ENCODE measurements at regions not wholly inside any gene's neighbourhood (a gene's known extent, or its start where the extent isn't known, plus 50 kb on each side); places are given as distances from the start of the nearest gene placed in this dataset.
"Not testable (repeated sequence)": the region's sequence is repeated elsewhere in the genome, so short reads cannot be mapped to it uniquely, and the experiment has no call there.

DNA sequence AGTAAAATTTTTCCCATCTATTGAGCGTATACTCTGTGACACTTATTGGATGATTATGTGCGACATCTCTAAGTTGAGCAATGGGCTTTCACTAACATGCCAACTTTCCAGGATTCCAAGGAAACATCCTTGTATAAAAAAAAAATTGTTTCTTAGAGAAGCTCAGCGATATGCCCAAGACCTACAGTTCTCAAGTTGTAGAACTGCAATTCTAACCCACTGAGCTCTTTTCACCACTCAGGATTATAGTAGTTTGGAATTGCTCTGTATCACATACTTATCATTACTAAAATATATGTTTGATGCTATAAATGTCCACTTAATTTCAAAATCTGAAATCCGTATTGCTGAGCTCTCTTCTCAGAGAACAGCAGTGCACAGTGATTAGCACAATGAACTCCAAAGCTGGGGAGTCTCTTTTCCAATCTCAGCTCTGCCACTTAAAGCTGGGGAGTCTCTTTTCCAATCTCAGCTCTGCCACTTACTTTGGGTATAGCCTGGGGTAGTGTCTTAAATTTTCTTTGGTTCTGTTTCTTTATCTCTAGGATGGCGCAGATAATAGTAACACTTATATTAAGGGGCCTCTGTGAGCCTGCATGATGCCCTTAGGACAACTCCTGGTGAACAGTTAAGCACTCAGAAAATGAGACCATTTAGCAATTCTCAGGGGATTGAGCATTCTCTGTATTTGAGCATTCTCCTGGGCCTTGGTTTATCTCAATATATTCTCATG is 1722.2 kb upstream of the AGA start:
- DNase-seq: no peak

DNA sequence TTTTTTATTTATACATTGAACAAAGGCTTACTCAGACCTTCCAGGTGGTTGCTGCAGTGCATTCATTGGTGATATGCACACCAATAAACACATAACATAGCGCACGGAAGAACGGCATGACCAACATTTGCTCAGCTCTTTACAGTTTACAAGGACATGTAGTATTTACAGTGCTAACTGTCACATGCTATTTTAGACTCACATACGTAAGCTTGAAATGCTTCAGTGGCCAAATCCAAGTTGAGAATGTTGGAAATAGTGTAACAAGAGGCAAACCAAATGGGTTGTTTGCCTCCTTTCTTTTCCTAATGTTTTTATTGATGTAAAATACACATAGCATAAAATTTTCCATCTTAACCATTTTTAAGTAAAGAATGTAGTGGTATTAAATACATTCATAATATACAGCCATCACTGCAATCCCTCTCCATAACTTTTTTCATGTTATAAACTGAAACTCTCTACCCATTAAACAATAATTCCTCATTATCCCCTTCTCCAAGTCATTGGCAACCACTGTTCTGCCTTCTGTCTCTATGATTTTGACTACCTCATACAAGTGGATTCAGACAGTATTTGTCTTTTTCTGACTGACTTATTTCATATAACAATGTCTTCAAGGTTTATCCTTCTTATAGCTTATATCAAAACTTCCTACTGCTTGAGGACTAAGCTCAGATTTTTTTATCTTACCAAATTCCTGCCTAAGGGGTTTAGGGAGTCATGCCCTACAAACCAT is 1722.9 kb upstream of the AGA start:
- no peak for DNase-seq

DNA sequence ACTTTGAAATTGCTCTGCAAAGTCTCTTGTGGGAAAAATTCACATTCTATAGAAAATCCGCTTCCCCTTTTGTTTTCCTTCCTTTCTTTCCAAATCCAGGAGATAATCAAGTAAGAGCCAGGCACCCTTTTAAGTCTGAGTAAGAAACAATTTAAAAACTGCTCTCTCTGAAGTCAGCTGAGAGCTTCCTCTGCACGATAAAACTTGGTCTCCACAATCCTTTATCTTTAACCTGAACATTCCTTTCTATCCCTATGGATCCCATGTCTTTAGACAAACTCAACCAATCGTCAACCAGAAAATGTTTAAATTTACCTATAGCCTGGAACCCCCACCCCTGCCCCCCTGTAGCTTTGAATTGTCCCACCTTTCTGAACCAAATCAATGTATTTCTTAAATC is 1723.6 kb upstream of the AGA start:
- no peak for DNase-seq

DNA sequence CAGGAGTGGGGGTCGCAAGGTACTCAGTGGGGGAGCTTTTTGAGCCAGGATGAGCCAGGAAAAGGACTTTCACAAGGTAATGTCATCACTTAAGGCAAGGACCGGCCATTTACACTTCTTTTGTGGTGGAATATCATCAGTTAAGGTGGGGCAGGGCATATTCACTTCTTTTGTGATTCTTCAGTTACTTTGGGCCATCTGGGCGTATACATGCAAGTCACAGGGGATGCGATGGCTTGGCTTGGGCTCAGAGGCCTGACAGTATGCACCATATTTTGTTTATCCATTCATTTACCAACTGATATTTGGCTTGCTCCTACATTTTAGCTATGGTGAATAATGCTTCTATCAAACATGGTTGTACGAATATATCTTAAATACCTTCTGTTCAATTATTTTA is 1728.1 kb upstream of the AGA start:
- not testable (repeated sequence) for DNase-seq

DNA sequence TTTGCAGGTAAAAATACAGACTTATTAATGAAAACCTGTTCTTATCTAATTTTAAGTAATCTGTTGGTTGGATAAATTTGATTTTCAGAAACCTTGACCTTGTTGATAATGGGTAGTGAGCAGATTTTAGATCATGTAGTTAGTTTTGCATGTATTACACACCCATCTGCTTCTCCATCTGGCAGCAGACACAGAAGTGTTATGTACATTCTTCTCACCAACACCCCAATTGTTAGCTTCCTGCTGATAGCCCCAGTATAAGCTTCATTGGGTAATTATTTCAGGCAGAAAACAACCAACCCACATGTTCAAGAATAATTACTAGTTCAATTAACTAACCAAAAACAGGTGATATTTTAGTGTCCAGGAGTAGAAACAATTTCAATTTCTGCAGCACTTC is 1740.5 kb upstream of the AGA start:
- DNase-seq: no peak

DNA sequence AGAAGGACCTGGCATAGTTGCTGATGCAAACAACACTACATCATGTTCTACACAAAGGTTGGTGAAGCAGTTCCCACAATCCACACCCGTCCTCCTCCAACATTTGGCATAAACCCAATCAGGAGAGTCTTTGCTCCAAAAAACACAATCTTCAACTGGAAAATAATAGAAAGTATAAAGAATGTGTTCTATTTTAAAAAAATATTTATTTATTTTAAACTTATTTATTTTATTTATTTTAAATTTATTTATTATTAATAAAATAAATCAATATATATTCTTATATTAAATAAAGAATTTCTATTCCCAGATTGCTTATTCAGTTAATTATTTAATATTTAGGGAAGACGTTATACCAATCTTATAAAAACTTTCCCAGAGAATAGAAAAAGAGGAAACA is 1753.7 kb upstream of the AGA start:
- DNase-seq: no peak

DNA sequence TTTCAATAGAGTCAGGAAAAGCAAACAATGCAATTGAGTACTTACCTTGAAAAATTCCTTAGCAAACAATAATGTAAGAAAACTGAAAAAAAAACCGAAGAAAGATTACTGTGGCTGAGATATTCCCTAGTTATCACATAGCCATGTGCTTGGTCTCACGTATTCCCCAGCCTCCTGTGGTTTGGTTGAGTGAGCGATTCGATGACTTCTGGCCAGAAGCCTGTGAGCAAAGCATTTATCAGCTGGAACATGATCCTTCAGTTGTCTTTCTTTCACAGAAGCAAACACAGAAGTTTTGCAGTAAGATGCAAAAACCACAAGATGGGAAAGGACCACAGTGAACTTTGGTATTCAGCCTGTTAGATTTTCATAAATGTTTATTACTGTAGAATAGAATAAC is 1754.3 kb upstream of the AGA start:
- no peak for DNase-seq

DNA sequence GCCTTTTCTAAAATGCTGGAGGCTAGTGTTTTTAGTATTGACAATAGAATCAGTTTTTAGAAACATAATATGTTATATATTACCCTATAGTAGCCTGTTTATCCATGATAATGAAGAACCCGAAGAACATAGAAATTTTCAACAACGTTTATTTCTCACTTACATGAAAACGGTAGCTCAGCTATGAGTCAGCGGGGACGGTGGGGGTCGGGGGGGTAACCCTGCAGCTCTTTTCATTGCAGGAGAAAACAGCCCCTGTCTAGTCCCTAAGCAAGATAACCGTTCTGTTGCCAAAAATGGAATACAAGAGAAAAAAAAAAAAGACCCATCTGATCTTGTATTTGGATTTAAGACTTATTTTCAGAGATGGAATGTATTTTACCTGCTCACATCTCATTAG is 1758.4 kb upstream of the AGA start:
- no peak for DNase-seq

DNA sequence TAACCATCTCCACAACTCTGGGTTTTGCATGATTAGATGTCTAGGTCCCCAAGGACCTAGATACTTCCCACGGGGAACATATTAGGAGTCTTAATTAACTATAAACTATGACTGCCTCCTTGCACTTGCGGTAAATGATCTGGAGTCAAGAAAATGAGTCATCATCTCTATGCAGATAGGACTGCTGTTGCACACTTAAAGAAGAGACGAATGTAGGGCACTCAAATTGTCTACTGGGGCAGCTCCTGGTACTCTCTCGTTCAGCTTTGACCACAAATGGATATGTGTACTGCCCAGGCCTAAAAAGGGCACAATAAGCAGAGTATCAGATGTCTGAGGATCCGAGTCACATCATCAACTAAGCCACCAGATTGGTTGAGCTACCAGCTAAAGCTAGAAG is 1783.4 kb upstream of the AGA start:
- no peak for DNase-seq

DNA sequence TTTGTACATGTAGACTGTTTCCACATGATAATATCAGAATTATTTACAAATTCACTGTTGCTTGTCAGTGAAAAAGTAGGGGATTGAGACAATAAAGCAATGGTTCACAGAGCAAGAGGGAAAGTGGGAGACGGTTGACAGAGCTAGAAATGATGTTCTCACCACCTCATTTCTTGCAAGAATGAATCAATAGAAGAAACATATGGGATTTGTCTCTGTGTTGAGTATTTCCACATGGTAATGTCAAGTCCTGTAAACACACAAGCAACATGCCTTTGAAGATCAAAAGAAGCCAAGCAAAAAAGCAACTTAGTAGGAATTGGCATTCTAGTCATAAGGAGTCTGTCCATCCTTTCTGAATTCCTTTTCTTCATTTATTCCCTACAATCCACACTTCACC is 1806.6 kb upstream of the AGA start:
- DNase-seq: no peak

DNA sequence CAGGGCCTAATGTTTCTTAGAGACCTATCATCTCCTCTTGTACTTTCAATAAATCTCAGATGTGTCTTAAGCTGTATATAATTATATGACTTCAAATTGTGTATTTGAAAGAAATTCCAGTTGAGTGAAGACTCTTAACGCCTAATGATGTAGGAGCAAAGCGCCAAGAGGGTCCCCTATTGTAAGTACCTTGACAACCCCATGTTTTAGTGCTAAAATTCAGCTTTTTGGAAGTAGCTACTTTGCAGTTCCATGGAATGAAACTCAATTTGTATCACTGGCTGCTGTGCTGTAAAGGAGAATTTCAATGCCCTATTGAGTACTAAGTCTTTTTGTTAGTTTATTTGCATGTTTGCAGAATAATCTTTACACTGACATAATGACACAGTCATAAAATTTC is 1826.6 kb upstream of the AGA start:
- no peak for DNase-seq

DNA sequence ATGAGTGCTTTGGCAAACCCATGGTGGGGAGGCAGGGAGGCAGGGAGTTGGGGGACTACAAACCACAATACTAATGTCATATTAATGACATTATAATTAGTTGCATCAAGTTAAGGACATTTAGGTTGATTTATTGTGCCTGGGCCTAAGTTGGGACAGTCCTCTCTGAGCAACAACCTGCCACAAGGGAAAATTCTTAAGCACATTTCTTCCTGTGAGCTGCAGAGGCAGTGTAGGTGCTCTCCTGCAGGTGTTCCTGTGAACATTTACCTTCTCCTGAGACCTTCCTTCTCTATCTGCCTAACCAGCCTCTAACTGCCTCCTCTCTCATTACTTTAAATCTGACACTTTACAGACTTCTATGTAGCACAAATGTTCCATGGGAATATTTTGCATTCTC is 1830.0 kb upstream of the AGA start:
- no peak for DNase-seq

DNA sequence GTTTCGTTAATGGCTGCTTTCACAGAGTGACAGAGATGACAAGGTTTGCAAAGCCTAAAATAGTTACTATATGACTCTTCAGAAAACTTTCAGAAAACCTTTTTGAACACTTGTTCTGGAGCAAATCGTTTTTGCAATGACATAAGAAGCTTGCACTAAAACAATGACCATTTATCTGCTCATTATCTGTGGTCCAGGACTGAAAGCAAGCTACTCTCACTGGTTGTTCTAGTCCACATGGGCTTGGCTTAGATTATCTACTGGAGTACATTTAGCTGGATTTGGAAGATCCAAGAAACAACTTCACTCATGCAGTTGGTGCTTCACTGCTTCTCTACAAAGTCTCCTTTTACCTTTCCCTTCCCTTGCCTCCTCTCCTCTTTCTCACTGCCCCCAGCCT is 1836.4 kb upstream of the AGA start:
- DNase-seq: no peak

DNA sequence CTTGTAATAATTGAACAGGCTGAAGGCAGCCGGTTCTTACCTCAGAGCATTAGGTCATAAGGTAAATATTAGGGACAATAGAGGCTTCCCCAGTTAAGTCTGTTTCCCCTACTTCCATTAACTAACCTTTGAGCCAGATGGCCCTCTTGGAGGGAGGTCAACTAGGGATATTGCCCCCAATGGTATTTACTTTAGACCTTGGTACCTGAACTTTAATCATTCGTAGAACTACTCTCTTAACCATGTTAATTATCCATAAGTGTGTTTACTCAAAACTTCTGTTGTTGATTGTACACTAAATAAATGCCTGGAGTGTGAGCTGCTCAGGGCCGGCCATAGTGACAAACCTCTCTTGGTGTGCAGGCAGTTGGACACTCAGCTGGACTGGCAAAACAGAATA is 1843.5 kb upstream of the AGA start:
- DNase-seq: peak; percentile 18

DNA sequence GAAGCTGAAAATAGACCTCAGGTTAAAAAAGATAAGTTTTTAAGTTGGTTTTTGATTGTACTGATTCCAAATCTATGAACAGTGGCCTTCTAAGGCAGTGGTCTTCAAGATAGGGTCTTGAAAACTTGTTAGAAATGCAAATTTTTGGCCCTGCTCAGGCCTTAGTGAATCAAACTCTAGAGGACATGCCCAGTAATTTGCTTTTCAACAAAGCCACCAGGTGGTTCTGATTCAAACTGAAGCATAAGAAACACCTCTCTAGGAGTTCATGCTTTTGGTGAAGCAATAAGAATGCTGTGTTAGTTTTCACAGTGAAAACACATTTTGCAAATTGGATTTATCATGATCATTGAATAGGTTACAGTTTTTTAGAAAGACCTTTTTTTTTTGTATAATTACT is 1849.4 kb upstream of the AGA start:
- DNase-seq: no peak

DNA sequence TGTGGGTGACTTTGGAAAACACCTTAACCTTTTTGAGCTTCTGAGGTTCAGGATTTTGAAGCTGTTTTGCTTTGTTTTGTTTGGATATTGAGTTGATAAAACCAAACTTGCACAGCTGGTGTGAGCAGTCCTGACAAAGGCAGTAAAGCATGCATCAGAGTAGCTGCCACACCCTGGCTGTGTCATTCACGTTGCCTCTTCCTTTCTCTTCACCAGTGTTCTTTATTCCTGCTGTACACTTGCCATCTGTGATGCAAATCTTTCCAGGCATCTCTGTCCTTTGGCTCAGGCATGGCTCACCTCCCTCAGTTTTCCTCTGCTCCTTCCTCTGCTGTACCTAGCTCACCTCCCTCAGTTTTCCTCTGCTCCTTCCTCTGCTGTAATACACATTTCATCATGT is 1850.2 kb upstream of the AGA start:
- no peak for DNase-seq

DNA sequence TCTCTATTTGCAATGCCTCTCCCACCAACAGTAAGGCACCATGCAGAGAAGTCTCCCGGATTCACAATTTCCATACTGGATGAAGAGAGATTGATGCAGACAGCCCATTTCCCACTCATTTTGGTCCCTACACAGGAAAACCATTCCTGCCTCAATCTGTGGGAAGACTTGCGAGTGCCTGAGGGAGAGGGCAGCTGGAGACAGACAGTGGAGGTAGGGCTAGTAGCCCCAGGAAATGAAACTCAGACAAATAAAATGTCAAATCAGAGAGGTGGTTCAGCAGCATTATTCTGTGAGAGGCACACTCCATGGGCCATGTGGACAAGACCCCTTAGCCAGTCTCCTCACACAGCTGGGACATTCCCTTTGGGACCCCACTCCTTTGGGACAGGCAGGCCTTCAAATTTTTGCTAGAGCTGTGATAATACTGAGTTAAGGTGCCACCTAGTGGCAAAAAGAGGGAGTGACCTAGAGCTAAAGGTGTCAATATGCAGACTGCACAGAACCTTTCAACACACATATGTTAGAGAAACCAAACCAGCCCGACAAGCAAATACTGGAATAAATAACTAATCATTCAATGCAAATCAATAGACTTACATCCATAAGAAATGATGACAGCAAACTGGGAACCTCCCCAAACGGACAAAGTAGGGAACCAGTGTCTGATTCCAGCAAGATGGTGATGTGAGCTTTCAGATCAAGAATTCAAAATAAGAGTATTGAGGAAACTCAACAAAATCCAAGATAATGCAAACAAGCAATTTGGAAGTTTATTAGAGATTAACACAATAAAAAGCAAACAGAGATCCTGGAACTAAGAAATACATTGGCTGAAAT is 1865.3 kb upstream of the AGA start:
- no peak for DNase-seq

DNA sequence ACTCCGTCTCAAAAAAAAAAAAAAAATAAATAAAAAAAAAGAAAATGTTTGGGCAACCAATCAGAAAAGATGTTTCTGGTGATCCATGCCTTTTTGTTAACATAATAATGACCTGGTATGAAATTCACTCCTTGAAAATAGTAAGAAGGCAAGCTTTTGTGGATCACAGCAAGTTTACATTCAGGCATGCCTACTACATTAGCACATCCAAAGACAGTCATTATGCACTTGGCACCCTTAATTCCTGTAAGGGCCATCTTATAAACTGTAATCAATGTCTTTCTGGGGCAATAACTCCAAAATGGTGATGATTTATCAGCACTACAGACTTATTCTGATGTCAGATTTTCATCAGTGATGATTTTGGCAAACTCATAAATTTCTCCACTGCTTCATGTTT is 1871.6 kb upstream of the AGA start:
- DNase-seq: no peak

DNA sequence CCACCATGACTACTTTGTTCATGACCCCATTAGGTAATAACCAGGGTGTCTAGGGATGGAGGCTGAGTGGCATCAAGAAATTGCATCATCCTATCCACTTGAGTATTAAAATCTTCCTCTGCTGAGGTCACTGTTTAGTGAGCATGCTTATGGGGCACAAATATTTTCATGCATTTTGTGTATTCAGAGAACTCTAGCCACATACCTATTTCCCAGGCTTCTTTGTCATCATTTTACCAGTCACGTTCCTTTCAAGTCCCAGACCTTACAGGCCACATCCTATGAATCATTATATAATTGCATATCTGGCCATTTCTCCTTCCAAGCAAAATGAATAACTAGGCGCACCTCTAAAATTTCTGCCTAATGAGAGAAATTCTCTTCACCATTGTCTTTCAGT is 1882.9 kb upstream of the AGA start:
- DNase-seq: no peak

DNA sequence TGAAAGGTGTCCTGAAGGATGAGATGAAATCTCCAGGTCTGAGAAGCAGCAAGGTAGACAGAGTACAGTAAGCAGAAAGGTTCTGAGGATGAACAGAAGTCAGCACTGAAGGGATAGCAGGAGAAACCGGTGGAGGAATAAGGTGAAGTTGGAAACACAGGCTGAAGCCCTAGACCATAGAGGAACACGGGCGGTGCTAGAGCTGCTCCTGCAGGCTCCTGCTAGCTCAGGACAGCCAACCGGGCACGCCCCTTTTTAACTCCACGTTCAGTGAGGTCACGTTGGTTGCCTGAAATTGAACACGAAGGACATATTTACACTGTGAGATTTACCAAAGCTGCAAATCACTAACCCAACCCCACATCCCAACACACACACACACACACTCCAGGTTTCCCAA is 1886.4 kb upstream of the AGA start:
- DNase-seq: no peak

DNA sequence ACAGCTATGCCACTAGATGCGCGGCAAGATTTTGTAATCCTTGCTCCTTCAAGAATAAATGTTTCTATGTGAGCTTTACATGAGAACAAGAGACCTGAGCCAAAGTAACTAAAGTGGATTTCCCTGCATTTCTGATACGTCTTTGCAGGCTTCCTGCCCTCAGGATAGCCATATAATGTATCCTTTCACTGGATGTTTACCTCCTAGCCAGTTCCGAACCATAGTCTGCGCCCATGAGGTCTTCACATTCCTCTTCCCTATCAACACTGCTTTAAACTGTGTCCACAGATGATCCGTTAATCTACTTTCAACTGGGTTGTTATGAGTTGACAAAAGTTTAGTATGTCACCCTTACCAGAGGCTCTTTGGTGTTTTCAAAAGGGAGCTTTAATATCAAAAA is 1889.1 kb upstream of the AGA start:
- DNase-seq: no peak

DNA sequence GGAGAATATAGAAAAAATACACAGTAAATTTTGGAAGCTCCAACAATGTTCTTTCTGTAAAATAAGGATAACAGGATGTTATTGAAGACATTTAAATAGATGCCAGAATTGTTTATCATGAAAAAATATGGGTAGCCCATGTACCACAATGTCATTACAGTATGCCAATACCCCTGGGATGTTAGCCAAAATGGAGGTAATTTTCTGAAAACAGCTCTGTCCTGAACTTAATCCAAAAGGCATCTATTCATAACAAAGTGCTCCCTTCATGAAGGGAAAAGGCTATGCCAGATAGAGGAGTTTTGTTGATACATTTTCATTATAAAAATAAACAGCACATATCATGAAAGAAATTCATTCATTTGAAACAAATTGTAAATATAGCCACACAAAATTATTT is 1902.6 kb upstream of the AGA start:
- no peak for DNase-seq

DNA sequence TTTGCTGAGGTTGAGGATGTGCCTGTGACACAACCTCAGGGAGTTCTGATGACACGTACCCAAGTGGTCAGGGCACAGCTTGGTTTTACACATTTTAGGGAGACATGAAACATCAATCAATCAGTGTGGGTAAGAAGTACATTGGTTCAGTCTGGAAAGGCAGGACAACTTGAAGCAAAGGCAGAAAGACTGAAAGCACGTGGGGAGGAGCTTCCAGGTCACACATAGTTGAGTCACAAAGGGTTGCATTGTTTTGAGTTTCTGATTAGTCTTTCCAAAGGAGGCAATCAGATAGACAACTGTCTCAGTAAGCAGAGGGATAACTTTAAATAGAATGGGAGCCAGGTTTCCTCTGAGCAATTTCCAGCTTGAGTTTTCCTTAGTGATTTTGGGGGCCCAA is 1910.0 kb upstream of the AGA start:
- DNase-seq: no peak

DNA sequence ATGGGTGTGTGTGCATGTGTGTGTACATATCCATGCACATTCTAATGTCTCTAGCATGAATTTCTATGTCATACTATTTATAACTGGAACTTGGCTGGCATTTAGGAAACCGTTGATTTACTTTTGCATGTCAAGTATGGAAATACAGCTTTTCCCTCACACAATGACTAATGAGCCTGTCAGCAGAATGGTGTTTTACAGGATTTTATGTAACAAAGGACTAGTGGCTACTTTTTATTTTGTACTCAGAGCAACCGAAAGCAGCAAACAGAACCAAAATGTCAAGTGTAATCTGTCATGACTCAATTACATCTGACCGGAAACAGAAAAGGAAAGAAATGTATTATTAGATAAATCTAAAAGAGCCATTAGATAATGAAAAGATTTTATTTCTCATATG is 1911.5 kb upstream of the AGA start:
- DNase-seq: no peak
